Amniotic stem cell (primary cell): ENCODE measurements at regions not wholly inside any gene's neighbourhood (a gene's known extent, or its start where the extent isn't known, plus 50 kb on each side); places are given as distances from the start of the nearest gene placed in this dataset.

Experiments used
- DNase-seq: peaks from one replicate; lab custom pipeline; 2025; lab: John Stamatoyannopoulos, UW

DNA sequence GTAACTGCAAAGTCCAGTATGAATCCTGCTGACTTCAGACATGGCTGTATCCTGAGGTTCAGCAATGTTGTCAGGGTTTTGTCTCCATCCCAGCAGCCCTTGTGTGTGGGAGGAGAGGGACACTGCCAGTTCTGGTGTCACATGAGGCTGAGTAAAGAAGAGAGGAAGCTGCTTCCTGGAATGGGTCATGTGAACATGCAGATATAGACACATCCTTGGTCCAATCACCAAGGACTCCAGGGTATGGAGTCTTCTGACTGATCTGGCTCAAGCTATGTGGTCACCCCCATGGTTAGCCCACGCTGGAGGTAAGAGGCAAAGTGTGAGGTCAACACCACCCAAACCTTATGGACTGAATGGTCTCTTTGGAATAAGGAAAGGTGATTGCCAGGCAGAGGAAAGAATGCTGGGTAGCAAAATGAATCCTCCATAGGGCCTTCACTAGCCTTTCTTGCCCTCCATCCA lies 134.4 kb upstream of the SLC1A4 start:
- no peak for DNase-seq

GRCh38 chr2:64857581-64858471 lies 131.4 kb upstream of the SLC1A4 start:
- no peak for DNase-seq

GRCh38 chr2:64858541-64859311 lies 130.5 kb upstream of the SLC1A4 start:
- no peak for DNase-seq

DNA sequence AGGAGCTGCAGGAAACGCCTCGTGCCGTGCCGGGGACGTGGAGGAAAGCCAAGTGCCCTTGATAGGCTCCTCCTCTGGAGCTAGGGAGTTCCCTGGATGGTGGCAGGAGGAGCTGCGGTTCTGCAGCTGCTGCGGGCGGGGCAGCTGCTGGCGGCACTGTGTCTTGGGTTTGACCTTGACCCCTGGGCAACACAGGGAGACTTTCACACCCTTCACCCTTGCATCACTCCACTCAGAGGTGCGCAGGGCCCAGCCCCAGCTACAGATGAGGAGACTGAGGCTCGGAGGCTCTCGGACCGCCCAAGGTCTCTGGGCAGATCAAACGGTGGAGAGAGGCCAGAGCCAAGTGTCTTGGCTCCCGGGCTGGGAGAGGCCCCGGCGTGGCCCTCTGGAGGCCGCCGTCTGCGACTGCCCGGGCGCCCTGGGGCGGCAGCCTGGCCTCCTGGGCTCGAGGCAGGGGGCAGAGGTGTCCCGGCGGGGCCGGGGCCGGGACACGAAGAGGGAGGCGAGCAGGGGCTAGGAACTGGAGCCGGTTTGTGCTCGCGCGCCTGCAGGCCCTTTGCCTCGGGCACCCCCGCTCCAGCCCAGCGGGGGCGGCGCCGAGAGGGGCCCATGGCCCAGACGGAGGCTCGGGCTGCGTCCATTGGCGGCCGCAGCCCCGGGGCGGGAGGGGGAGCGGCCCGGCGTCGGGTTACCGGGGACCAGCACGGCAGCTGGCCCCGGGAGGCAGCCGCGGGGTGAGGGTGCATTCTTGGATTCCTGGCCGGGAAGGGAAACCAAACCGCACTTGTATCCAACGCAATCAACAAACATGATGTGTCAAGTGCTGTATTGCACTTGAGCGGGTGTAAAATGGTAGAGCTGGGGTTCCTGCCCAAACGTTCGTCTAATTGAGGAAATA lies 129.6 kb upstream of the SLC1A4 start:
- DNase-seq = peak; percentile 57

- no peak for DNase-seq
These were observed 128.8 kb upstream of the SLC1A4 start for GRCh38 chr2:64860276-64860885.

GRCh38 chr2:64860936-64861335 lies 128.3 kb upstream of the SLC1A4 start:
- no peak for DNase-seq

DNA sequence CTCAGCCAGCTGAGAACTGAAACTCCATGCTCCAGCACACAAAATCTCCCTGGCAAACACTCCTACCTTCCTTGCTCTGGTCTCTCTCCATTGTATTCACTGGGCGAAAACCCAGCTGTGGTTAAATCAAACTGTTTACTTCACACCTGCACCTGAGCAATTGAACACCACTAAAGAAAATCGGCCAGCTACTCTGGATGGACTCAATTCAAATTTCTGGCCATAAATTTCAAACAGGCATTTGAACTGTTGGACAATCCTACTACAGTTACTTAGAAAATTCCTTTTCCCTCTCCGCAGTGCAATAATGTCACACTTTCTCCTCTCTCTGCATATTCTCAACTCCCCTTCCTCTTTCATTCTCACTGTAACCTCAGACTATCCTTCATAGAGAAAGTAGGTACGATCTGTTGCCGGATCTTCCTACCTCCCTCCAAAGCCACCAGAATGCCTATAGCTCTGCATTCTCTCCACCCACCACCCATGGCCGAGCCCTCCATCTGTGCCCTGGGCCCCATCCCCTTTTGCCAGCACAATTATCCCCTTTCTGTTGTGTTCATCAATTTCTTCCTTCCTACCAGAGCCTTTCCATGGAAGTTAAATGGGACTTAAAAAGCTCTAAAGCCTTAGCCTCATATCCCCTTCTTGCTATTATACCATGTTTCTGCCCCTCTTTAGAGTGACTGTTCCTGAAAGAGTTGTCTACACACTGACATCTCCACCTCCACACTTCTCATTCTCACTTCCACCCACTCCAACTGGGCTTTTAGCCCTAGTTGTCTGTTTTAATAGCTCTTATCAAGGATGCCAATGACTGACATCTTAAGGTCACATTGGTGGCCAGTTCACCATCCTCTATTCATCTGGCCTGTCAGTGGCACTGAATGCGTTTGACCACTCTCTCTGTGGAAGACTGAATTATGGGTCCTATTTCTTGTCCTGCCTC lies 127.5 kb upstream of the SLC1A4 start:
- DNase-seq = no peak

DNA sequence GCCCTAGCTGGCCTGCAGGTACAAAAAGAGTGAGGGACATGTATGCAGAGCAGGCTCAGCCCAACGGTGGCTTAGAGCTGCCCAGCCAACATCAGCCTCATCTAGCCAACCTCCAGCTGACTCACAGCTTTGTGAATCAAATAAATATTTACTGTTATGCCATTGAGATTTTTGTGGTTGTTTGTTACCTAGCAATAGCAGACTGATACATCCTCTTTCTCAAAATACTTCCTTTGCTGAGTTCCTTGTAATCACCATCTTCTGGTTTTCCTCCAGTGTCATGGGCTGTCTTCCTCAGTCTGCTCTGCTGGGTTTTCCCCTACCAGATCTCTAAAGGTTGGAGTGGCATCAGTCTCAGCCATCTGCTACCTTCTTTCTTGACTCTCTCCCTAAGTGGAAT lies 126.6 kb upstream of the SLC1A4 start:
- DNase-seq = no peak

DNA sequence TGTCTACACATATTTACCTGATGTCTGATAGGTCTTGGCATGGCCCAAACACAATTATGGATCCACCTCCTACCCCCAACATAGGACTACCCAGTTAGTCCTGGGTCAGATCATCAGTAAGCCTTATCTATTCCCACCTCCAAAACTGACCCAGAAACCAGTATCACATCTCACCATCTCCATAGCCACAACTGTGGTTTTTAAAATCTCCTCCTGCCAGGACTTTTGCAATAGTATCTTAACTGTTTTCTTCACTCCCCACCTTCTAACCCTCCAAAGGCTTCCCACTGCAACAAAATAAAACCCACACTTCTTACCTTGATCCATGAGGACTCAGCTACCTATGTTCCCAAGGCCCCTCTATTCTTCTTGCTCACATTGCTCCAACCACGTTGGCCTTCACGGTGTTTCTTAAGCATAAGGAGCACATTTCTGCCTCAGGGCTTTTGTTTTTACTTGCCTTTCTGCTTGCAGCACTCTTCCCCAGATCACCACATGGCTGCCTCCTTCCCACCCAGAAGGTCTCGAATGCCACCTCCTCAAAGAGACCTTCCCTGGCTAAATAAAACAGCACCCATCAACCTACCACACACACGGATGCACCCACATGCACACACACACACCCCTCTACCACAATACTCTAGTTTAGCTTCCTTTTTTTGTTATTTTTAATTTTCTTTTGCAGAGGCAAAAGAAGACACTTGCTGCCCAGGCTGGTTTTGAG lies 125.9 kb upstream of the SLC1A4 start:
- DNase-seq = no peak

GRCh38 chr2:64865073-64865830 lies 123.9 kb upstream of the SLC1A4 start:
- peak; percentile 51 for DNase-seq

- no peak for DNase-seq
These were observed 123.3 kb upstream of the SLC1A4 start for GRCh38 chr2:64865831-64866345.

- peak; percentile 25 for DNase-seq
These were observed 122.4 kb upstream of the SLC1A4 start for GRCh38 chr2:64866797-64867196.

- no peak for DNase-seq
These were observed 121.8 kb upstream of the SLC1A4 start for GRCh38 chr2:64867253-64867996.

- DNase-seq = no peak
These were observed 120.1 kb upstream of the SLC1A4 start for GRCh38 chr2:64869126-64869525.

GRCh38 chr2:64873472-64873924 lies 115.7 kb upstream of the SLC1A4 start:
- DNase-seq = peak; percentile 20

DNA sequence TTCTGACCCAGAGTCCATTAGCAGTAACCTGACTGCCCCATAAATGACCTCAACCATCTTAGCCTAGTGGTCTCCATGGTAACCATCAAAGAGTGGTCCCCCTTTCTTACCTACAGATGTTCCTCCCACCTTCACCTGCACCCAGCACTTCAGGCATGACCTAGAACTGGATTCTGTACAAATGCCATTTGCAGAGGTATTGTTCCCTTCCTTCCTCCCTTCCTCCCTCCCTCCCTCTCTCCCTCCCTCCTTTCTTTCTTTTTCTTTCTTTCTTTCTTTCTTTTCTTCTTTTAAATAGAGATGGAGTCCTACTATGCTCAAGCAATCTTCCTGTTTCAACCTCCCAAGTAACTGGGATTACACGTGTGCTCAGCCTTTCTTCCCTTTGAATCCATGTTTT lies 114.6 kb upstream of the SLC1A4 start:
- DNase-seq = no peak

DNA sequence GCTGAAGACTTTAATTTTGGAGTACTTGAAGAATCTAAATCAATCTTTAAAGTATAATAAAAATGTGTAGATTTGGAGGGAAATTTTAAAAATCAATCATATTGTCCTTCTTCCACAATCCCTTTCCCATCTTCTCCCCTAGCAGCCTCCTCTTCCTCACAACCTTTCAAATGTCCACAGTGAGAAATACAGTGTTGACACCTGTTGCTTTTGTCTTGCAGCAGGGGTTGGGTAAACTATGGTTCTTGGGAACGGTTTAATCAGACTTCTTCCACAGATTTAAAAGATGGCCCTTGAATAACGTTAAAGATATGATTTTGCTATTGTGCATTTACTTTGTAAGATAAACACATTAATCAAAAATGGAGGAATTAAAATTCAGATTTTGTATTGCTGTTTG lies 113.8 kb upstream of the SLC1A4 start:
- DNase-seq = no peak

DNA sequence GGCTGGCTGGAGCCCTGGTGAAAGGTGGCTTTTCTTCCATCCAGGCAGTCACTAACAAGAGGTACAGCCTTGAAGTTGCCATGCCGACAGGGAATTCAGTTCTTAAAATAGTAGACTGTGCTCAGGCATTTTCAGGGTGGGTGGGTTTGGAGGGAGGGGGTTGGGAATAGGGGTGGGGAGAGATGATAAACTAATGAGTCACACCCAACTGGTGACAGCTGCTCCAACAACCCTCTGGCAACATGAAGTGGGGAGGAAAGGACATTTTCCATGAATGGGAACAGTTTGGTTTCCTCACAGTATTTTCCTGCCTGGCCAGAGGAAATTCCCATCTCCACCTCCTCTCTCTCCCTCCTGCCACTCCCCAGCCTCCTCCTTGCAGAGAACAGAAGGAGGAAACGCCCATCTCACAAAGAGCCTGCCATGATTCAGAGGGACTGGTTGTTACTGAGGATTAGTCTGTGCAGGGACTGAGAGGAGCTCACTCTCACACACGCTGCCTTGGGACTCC lies 113.0 kb upstream of the SLC1A4 start:
- peak; percentile 55 for DNase-seq
